GM21717 (cell line): ENCODE measurements at regions not wholly inside any gene's neighbourhood (a gene's known extent, or its start where the extent isn't known, plus 50 kb on each side); places are given as distances from the start of the nearest gene placed in this dataset.

ENCODE experiments used
- ATAC-seq: cut with Tn5 transposase; IDR thresholded peaks from one replicate; pipeline ENCODE4 v1.9.1; 2021; ENCODE audit warnings: mild to moderate bottlenecking, moderate library complexity; ENCODE audit not compliant: unreplicated experiment

- no peak for ATAC-seq
Observed at GRCh38 chr1:62981434-62981833, 197.5 kb downstream of the ATG4C start.

- ATAC-seq: no peak
Observed at GRCh38 chr1:62988867-62989266, 204.9 kb downstream of the ATG4C start.

- ATAC-seq: no peak
Observed at GRCh38 chr1:62989497-62989896, 205.6 kb downstream of the ATG4C start.

GRCh38 chr1:62991152-62991551, 207.2 kb downstream of the ATG4C start:
- ATAC-seq: no peak

GRCh38 chr1:62993844-62994243, 209.9 kb downstream of the ATG4C start:
- no peak for ATAC-seq

GRCh38 chr1:62995173-62995572, 211.2 kb downstream of the ATG4C start:
- no peak for ATAC-seq

GRCh38 chr1:62997884-62998283, 214.0 kb downstream of the ATG4C start:
- no peak for ATAC-seq

GRCh38 chr1:62998845-62999649, 215.1 kb downstream of the ATG4C start:
- no peak for ATAC-seq

GRCh38 chr1:63000508-63000907, 216.6 kb downstream of the ATG4C start:
- no peak for ATAC-seq

- no peak for ATAC-seq
Observed at GRCh38 chr1:63004868-63005267, 220.9 kb downstream of the ATG4C start.

GRCh38 chr1:63005812-63006211, 221.9 kb downstream of the ATG4C start:
- ATAC-seq: no peak

- no peak for ATAC-seq
Observed at GRCh38 chr1:63009421-63009820, 225.5 kb downstream of the ATG4C start.

- no peak for ATAC-seq
Observed at GRCh38 chr1:63010913-63011660, 227.2 kb downstream of the ATG4C start.

GRCh38 chr1:63012339-63012738, 228.4 kb downstream of the ATG4C start:
- ATAC-seq: no peak

GRCh38 chr1:63014267-63014666, 230.3 kb downstream of the ATG4C start:
- ATAC-seq: no peak

GRCh38 chr1:63022319-63022718, 238.4 kb downstream of the ATG4C start:
- ATAC-seq: no peak

- ATAC-seq: no peak
Observed at GRCh38 chr1:63023171-63023570, 239.2 kb downstream of the ATG4C start.

GRCh38 chr1:63023637-63024036, 239.7 kb downstream of the ATG4C start:
- no peak for ATAC-seq

GRCh38 chr1:63024132-63024531, 240.2 kb downstream of the ATG4C start:
- ATAC-seq: no peak

- ATAC-seq: no peak
Observed at GRCh38 chr1:63027176-63027575, 243.2 kb downstream of the ATG4C start.

- no peak for ATAC-seq
Observed at GRCh38 chr1:63032171-63032570, 248.2 kb downstream of the ATG4C start.

GRCh38 chr1:63033211-63033610, 249.3 kb downstream of the ATG4C start:
- no peak for ATAC-seq
